ENCODE measurements at regions not wholly inside any gene's neighbourhood (a gene's known extent, or its start where the extent isn't known, plus 50 kb on each side); places are given as distances from the start of the nearest gene placed in this dataset.
"Not testable (repeated sequence)": the region's sequence is repeated elsewhere in the genome, so short reads cannot be mapped to it uniquely, and the experiment has no call there.

DNA sequence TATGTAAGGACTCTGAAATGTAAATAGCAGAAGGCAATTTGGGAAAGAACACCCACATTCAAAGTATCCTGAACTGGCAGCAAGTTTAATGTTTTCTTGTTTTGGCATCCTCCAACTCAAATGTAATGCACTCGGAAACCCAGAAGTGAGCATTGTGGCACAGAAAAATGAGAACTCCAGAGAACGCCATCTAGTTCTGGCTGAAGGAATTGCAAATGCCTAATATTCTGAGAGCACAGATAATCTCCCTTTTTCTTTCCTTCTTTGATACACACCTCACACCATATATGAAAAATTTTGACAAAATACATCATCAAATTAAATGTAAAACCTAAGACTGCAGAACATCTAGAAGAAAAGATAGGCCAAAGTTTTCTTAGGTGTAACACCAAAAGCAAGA, 52.1 kb downstream of the PWWP3B start:
- TF ChIP-seq, protein P1, sequence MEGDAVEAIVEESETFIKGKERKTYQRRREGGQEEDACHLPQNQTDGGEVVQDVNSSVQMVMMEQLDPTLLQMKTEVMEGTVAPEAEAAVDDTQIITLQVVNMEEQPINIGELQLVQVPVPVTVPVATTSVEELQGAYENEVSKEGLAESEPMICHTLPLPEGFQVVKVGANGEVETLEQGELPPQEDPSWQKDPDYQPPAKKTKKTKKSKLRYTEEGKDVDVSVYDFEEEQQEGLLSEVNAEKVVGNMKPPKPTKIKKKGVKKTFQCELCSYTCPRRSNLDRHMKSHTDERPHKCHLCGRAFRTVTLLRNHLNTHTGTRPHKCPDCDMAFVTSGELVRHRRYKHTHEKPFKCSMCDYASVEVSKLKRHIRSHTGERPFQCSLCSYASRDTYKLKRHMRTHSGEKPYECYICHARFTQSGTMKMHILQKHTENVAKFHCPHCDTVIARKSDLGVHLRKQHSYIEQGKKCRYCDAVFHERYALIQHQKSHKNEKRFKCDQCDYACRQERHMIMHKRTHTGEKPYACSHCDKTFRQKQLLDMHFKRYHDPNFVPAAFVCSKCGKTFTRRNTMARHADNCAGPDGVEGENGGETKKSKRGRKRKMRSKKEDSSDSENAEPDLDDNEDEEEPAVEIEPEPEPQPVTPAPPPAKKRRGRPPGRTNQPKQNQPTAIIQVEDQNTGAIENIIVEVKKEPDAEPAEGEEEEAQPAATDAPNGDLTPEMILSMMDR (IDR thresholded peaks at IDR 0.05; ENCODE audit: low read depth, low read length), result peak; percentile 48; the same call in 1 of the 2 replicates
- H3K4me3 ChIP-seq (ENCODE audit: low read depth, low read length), result no peak overlapping the region
- no peak for DNase-seq

DNA sequence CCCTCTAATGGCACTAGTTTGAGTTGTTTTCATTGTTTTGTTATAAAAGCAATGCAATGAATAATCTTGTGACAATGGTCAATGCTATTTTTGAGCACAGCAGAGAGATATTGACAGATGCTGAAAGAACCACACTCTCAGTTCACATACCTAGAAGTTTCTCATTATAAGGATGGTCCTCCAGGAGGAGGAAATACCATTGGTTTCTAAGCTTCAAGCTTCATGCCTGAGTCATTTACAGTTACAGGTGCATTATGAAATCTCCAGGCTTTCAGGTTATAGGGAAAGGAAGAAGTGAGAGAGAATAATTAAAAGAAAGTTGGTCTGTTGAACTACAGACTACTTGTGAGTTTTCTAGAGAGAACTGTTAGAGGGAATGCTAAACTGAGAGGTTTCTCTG, 75.3 kb downstream of the PWWP3B start:
- no peak for DNase-seq
- peaks cover 19% of the 10 kb centered on the region for H3K27me3 ChIP-seq (ENCODE audit: insufficient read depth, low read depth, severe bottlenecking)

More for the DNA sequence above, 52.1 kb downstream of the PWWP3B start:
- Histone ChIP-seq H3K27me3 (ENCODE audit: insufficient read depth, low read depth, severe bottlenecking) (peaks cover 10% of the 10 kb centered on the region), H3K27ac (no peak overlapping the region), H3K36me3 (no peaks in the 10 kb centered on the region), H3K9me3 (ENCODE audit: severe bottlenecking) (no peaks in the 10 kb centered on the region)

DNA sequence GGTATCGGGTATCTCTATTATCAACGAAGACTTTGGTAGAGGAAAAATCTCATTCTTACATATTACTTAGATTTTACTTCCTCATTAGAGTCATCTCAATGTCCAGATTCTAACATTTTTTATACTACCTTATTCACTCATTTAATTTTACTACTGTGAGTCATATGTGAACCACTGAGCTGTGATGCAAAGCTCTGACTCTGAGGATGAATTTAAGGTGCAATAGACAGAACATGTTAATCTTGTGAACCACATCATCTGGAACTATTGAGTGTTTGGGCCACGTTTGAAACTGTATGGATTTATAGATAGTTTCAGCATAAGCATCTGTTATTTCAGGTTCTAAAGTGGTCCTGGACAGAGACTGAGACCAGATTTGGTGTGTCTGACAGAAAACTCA, 78.4 kb downstream of the PWWP3B start:
- no peak overlapping the region for H3K27ac ChIP-seq
- peaks cover 9% of the 10 kb centered on the region for H3K27me3 ChIP-seq (ENCODE audit: insufficient read depth, low read depth, severe bottlenecking)
- no peaks in the 10 kb centered on the region for H3K9me3 ChIP-seq (ENCODE audit: severe bottlenecking)
- TF ChIP-seq, protein P1 (IDR thresholded peaks at IDR 0.05; ENCODE audit: low read depth, low read length), result no peak
- no peaks in the 10 kb centered on the region for H3K36me3 ChIP-seq
- H3K4me3 ChIP-seq (ENCODE audit: low read depth, low read length), result no peak overlapping the region
- no peak for DNase-seq

More for the DNA sequence above, 75.3 kb downstream of the PWWP3B start:
- Histone ChIP-seq H3K36me3 (no peaks in the 10 kb centered on the region), H3K27ac (no peak overlapping the region), H3K4me3 (ENCODE audit: low read depth, low read length) (no peak overlapping the region), H3K9me3 (ENCODE audit: severe bottlenecking) (no peaks in the 10 kb centered on the region)
- TF ChIP-seq, protein P1 (IDR thresholded peaks at IDR 0.05; ENCODE audit: low read depth, low read length), result no peak

DNA sequence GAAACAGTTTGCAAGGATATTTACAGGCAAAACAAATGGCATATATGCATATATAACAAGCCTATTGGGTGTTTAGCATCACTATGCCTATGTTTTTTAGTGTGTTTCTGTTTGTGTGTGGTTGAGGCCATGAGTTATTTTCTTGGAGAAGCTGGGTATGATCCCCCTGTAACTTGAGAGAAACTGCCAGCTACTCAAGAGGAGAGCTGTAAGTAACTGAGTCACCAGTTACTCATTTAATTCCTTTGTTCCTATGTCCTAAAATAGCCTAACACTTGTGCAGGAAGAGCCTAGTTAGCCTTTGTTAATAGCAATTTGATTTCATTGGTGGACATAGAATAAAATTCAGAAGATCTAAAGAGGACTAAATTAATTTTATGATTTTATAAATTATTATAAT, 79.1 kb downstream of the PWWP3B start:
- DNase-seq, result no peak
- TF ChIP-seq, protein P1 (IDR thresholded peaks at IDR 0.05; ENCODE audit: low read depth, low read length), result no peak
- Histone ChIP-seq H3K9me3 (ENCODE audit: severe bottlenecking) (no peaks in the 10 kb centered on the region), H3K27ac (no peak overlapping the region), H3K4me3 (ENCODE audit: low read depth, low read length) (no peak overlapping the region), H3K36me3 (no peaks in the 10 kb centered on the region), H3K27me3 (ENCODE audit: insufficient read depth, low read depth, severe bottlenecking) (peaks cover 9% of the 10 kb centered on the region)

DNA sequence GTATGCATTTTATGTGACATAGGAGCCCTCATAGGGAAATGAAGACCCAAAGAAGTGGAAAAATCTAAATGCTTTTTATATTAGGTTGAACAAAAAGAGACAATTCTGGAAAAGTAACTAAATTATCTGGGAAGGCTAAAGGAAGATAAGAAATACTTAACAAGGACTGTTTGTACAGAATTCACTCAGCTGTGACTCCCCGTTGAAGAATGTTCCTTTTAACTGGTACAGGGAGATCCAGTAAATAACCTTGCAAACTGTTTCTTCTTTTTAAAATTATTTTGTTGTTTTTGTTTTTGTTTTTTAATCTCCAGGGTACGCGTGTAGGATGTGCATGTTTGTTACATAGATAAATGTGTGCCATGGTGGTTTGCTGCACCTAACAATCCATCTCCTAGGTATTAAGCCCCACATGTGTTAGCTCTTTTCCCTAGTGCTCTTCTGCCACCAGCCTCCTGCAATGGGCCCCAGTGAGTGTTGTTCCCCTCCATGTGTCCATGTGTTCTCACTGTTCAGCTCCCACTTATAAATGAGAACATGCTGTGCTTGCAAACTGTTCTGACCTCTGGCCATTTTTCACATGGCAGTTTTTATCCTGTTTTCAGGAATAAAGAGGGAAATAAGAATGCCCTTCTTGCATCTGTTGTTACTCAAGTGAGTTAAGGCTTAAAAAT, 81.7 kb downstream of the PWWP3B start:
- Histone ChIP-seq H3K36me3 (no peaks in the 10 kb centered on the region), H3K27me3 (ENCODE audit: insufficient read depth, low read depth, severe bottlenecking) (no peaks in the 10 kb centered on the region), H3K27ac (no peak overlapping the region), H3K9me3 (ENCODE audit: severe bottlenecking) (no peaks in the 10 kb centered on the region), H3K4me3 (ENCODE audit: low read depth, low read length) (no peak overlapping the region)
- DNase-seq, result no peak
- TF ChIP-seq, protein P1 (IDR thresholded peaks at IDR 0.05; ENCODE audit: low read depth, low read length), result no peak

DNA sequence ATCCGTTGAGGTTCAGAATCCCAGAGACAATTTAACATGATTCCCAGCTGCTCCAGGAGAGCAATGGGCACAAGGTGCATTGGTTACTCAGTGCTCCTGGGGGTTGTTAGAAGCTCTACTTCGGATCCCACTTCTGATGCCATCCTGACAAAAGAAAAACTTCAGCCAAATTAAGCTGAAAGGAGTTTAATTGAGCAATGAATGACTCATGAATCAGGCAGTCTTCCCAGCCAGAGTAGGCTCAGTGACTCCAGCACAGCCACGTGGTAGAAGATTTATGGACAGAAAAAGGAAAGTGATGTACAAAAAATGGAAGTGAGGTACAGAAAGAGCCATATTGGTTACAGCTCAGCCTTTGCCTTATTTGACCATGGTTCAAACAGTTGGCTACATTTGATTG, 95.7 kb downstream of the PWWP3B start:
- Histone ChIP-seq H3K27me3 (ENCODE audit: insufficient read depth, low read depth, severe bottlenecking) (peaks cover 13% of the 10 kb centered on the region), H3K27ac (no peak overlapping the region), H3K36me3 (no peaks in the 10 kb centered on the region), H3K4me3 (ENCODE audit: low read depth, low read length) (no peak overlapping the region), H3K9me3 (ENCODE audit: severe bottlenecking) (no peaks in the 10 kb centered on the region)
- TF ChIP-seq, protein P1 (IDR thresholded peaks at IDR 0.05; ENCODE audit: low read depth, low read length), result no peak
- no peak for DNase-seq

DNA sequence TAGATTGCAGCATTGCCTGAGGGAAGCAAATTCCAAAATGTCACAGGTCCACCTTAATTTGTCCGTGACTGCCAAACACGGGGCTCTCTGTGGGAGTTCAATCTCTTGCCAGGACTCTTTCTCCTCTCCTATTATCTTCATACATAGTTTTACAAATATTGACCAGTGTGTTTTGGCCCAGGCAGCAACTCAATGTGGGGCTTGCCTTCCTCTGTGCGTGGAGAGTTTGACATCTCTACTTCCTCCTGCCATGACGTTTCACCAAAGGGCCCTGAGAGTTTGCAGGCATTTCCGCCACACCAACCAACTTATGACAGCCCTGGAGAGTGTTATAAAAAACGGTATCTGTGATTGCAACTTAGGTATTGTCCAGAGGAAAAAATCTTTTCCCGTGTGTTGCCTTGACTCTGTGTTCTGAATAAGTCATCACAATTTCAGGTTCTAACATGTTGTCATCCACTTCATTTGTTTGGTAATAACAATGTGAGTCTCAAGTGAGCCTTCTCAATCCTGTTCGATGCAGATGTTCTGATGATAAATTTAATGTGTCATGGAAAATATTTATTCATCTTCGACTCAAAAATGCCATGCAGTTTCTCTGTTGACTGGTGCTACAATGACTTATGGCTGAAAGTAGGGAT, 106.0 kb downstream of the PWWP3B start:
- not testable (repeated sequence) for DNase-seq; H3K9me3 ChIP-seq (ENCODE audit: severe bottlenecking); H3K36me3 ChIP-seq; H3K27ac ChIP-seq; H3K27me3 ChIP-seq (ENCODE audit: insufficient read depth, low read depth, severe bottlenecking); H3K4me3 ChIP-seq (ENCODE audit: low read depth, low read length)

DNA sequence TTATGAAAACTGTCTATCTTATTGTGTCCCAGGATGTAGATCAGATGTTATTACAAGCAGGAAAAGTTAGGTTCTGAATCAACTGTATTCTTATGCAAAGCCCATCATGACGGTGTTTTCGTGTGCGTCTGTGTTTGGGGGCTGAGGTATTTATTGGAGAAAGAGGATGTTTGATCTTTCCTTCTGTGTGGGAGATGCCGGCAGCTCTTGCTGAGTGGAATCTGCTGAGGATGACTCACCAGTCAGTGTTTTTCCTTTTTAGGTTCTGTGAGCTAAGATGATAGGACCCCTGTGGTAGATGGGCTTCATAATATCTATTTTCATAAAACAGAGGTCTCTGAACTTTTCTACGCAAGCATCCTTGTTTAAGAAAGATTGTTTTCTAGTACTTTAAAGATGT, 107.1 kb downstream of the PWWP3B start:
- not testable (repeated sequence) for DNase-seq; H3K9me3 ChIP-seq (ENCODE audit: severe bottlenecking); H3K4me3 ChIP-seq (ENCODE audit: low read depth, low read length)

More for the DNA sequence above, 107.1 kb downstream of the PWWP3B start:
- H3K36me3 ChIP-seq, H3K27ac ChIP-seq: not testable (repeated sequence)
- H3K27me3 ChIP-seq (ENCODE audit: insufficient read depth, low read depth, severe bottlenecking), result peaks cover 14% of the 10 kb centered on the region

All from WERI-Rb-1 (cell line).